ENCODE measurements at regions not wholly inside any gene's neighbourhood (a gene's known extent, or its start where the extent isn't known, plus 50 kb on each side); places are given as distances from the start of the nearest gene placed in this dataset.

GRCh38 chr7:84337429-84337828, 142.8 kb upstream of the SEMA3A start:
- TF ChIP-seq EZH2phosphoT487 (IDR thresholded peaks at IDR 0.05; ENCODE audit: insufficient read depth, low read depth) = no peak
- TF ChIP-seq EZH2 (IDR thresholded peaks at IDR 0.05; ENCODE audit: insufficient read depth, poor library complexity, severe bottlenecking) = no peak

Measured in GM23248 (cell line).